ENCODE measurements at regions not wholly inside any gene's neighbourhood (a gene's known extent, or its start where the extent isn't known, plus 50 kb on each side); places are given as distances from the start of the nearest gene placed in this dataset.

GRCh38 chr17:72476575-72476986, 355.8 kb downstream of the SOX9 start:
- H2AFZ ChIP-seq: no peak overlapping the region
- no peak for TF ChIP-seq EZH2 (IDR thresholded peaks at IDR 0.05; ENCODE audit: borderline replicate concordance)
- no peak for TF ChIP-seq EZH2phosphoT487 (IDR thresholded peaks at IDR 0.05; ENCODE audit: low read depth, severe bottlenecking, unreplicated experiment)
- no peak for TF ChIP-seq CTCF (IDR thresholded peaks at IDR 0.05; ENCODE audit: poor library complexity)
- peak overlapping the region; percentile 54 for H3K4me2 ChIP-seq
- no peak overlapping the region for H3K4me3 ChIP-seq
- H3K79me2 ChIP-seq: peaks cover 78% of the 10 kb centered on the region
- peak overlapping the region; percentile 63 for H3K27ac ChIP-seq
- DNase-seq (ENCODE audit: low spot score): no peak
- H3K36me3 ChIP-seq (replicated peaks; ENCODE audit: insufficient read depth, low read depth): no peaks in the 10 kb centered on the region
- no peaks in the 10 kb centered on the region for H3K9me3 ChIP-seq (ENCODE audit: low read depth)
- no peaks in the 10 kb centered on the region for H4K20me1 ChIP-seq (ENCODE audit: insufficient read depth, poor library complexity, severe bottlenecking)
- no peaks in the 10 kb centered on the region for H3K27me3 ChIP-seq
- H3K4me1 ChIP-seq (ENCODE audit: insufficient read depth): peaks cover 20% of the 10 kb centered on the region
- 34% methylated on average over 9 of the region's 12 CpGs for WGBS (ENCODE audit: low lambda C conversion rate, missing lambda C conversion rate)
- no peaks in the 10 kb centered on the region for H3K9me2 ChIP-seq (replicated peaks; ENCODE audit: insufficient read depth)

- Histone ChIP-seq H3K27ac (peak overlapping the region; percentile 44), H3K79me2 (peaks cover 79% of the 10 kb centered on the region)
These were observed 356.7 kb downstream of the SOX9 start for GRCh38 chr17:72477491-72477890.

GRCh38 chr17:72479113-72479512, 358.3 kb downstream of the SOX9 start:
- Histone ChIP-seq H3K4me1 (ENCODE audit: insufficient read depth) (peaks cover 17% of the 10 kb centered on the region), H3K9me3 (ENCODE audit: low read depth) (no peaks in the 10 kb centered on the region), H3K27ac (no peak overlapping the region), H4K20me1 (ENCODE audit: insufficient read depth, poor library complexity, severe bottlenecking) (no peaks in the 10 kb centered on the region), H3K4me2 (no peak overlapping the region), H3K27me3 (no peaks in the 10 kb centered on the region), H3K36me3 (replicated peaks; ENCODE audit: insufficient read depth, low read depth) (no peaks in the 10 kb centered on the region), H3K4me3 (no peak overlapping the region), H3K9me2 (replicated peaks; ENCODE audit: insufficient read depth) (no peaks in the 10 kb centered on the region), H2AFZ (no peak overlapping the region), H3K79me2 (peaks cover 85% of the 10 kb centered on the region)
- peak; percentile 41 for DNase-seq (ENCODE audit: low spot score)
- 70% methylated on average over 4 of the region's 4 CpGs for WGBS (ENCODE audit: low lambda C conversion rate, missing lambda C conversion rate)
- TF ChIP-seq EZH2phosphoT487 (IDR thresholded peaks at IDR 0.05; ENCODE audit: low read depth, severe bottlenecking, unreplicated experiment) (no peak), EZH2 (IDR thresholded peaks at IDR 0.05; ENCODE audit: borderline replicate concordance) (no peak), CTCF (IDR thresholded peaks at IDR 0.05; ENCODE audit: poor library complexity) (peak; percentile 31)

More at GRCh38 chr17:72477491-72477890, 356.7 kb downstream of the SOX9 start:
- WGBS (ENCODE audit: low lambda C conversion rate, missing lambda C conversion rate): 83% methylated on average over 8 of the region's 8 CpGs
- peak; percentile 46 for DNase-seq (ENCODE audit: low spot score)
- no peaks in the 10 kb centered on the region for H3K36me3 ChIP-seq (replicated peaks; ENCODE audit: insufficient read depth, low read depth)
- no peak overlapping the region for H3K4me2 ChIP-seq
- H3K4me3 ChIP-seq: no peak overlapping the region
- H2AFZ ChIP-seq: no peak overlapping the region
- peaks cover 17% of the 10 kb centered on the region for H3K4me1 ChIP-seq (ENCODE audit: insufficient read depth)
- no peaks in the 10 kb centered on the region for H3K9me2 ChIP-seq (replicated peaks; ENCODE audit: insufficient read depth)
- no peaks in the 10 kb centered on the region for H3K9me3 ChIP-seq (ENCODE audit: low read depth)
- no peaks in the 10 kb centered on the region for H4K20me1 ChIP-seq (ENCODE audit: insufficient read depth, poor library complexity, severe bottlenecking)
- no peak for TF ChIP-seq CTCF (IDR thresholded peaks at IDR 0.05; ENCODE audit: poor library complexity)
- no peak for TF ChIP-seq EZH2 (IDR thresholded peaks at IDR 0.05; ENCODE audit: borderline replicate concordance)
- TF ChIP-seq EZH2phosphoT487 (IDR thresholded peaks at IDR 0.05; ENCODE audit: low read depth, severe bottlenecking, unreplicated experiment): no peak
- no peaks in the 10 kb centered on the region for H3K27me3 ChIP-seq

- Histone ChIP-seq H3K79me2 (peaks cover 86% of the 10 kb centered on the region), H3K4me1 (ENCODE audit: insufficient read depth) (peaks cover 5% of the 10 kb centered on the region), H3K4me2 (no peak overlapping the region), H3K9me2 (replicated peaks; ENCODE audit: insufficient read depth) (no peaks in the 10 kb centered on the region), H3K27me3 (no peaks in the 10 kb centered on the region), H3K27ac (no peak overlapping the region), H4K20me1 (ENCODE audit: insufficient read depth, poor library complexity, severe bottlenecking) (no peaks in the 10 kb centered on the region), H3K4me3 (no peak overlapping the region), H3K36me3 (replicated peaks; ENCODE audit: insufficient read depth, low read depth) (no peaks in the 10 kb centered on the region), H3K9me3 (ENCODE audit: low read depth) (no peaks in the 10 kb centered on the region), H2AFZ (no peak overlapping the region)
- 88% methylated on average over 2 of the region's 2 CpGs for WGBS (ENCODE audit: low lambda C conversion rate, missing lambda C conversion rate)
- DNase-seq (ENCODE audit: low spot score): no peak
- TF ChIP-seq EZH2 (IDR thresholded peaks at IDR 0.05; ENCODE audit: borderline replicate concordance): no peak
- TF ChIP-seq EZH2phosphoT487 (IDR thresholded peaks at IDR 0.05; ENCODE audit: low read depth, severe bottlenecking, unreplicated experiment): no peak
- no peak for TF ChIP-seq CTCF (IDR thresholded peaks at IDR 0.05; ENCODE audit: poor library complexity)
These were observed 360.8 kb downstream of the SOX9 start for GRCh38 chr17:72481572-72481971.
